ENCODE measurements at regions not wholly inside any gene's neighbourhood (a gene's known extent, or its start where the extent isn't known, plus 50 kb on each side); places are given as distances from the start of the nearest gene placed in this dataset.
"Not testable (repeated sequence)": the region's sequence is repeated elsewhere in the genome, so short reads cannot be mapped to it uniquely, and the experiment has no call there.

DNA sequence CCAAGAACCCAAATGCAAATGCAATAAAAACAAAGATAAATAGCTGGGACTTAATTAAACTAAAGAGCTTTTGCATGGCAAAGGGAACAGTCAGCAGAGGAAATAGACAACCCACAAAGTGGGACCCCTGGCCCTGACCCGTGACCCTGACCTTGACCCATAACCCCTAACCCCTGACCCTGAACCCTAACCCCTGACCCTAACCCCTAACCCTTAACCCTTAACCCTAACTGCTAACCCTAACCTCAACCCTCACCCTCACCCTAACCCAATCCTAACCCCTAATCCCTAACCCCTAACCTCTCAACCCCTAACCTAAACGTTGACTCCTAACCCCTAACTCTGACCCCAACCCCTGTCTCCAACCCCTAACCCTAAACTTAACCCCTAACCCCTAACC lies 284.9 kb downstream of the CCDC74A start:
- TF ChIP-seq, protein P1, sequence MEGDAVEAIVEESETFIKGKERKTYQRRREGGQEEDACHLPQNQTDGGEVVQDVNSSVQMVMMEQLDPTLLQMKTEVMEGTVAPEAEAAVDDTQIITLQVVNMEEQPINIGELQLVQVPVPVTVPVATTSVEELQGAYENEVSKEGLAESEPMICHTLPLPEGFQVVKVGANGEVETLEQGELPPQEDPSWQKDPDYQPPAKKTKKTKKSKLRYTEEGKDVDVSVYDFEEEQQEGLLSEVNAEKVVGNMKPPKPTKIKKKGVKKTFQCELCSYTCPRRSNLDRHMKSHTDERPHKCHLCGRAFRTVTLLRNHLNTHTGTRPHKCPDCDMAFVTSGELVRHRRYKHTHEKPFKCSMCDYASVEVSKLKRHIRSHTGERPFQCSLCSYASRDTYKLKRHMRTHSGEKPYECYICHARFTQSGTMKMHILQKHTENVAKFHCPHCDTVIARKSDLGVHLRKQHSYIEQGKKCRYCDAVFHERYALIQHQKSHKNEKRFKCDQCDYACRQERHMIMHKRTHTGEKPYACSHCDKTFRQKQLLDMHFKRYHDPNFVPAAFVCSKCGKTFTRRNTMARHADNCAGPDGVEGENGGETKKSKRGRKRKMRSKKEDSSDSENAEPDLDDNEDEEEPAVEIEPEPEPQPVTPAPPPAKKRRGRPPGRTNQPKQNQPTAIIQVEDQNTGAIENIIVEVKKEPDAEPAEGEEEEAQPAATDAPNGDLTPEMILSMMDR (IDR thresholded peaks at IDR 0.05; ENCODE audit: low read length) = not testable (repeated sequence)
- TF ChIP-seq EZH2phosphoT487 (IDR thresholded peaks at IDR 0.05; ENCODE audit: low read length) = not testable (repeated sequence)

All from MM.1S (cell line).